ENCODE measurements at regions not wholly inside any gene's neighbourhood (a gene's known extent, or its start where the extent isn't known, plus 50 kb on each side); places are given as distances from the start of the nearest gene placed in this dataset.

GRCh38 chr7:95668504-95669018 is 72.2 kb upstream of the PDK4 start:
- H3K36me3 ChIP-seq: no peaks in the 10 kb centered on the region
- no peaks in the 10 kb centered on the region for H3K4me1 ChIP-seq
- H3K9me3 ChIP-seq: no peaks in the 10 kb centered on the region
- TF ChIP-seq CTCF (IDR thresholded peaks at IDR 0.05): no peak
- no peak overlapping the region for H3K27ac ChIP-seq
- DNase-seq (no peak), ATAC-seq (no peak)
- intact Hi-C loops (cut with DNase I): no loop called here
- no peak overlapping the region for H3K4me3 ChIP-seq
- H3K27me3 ChIP-seq (ENCODE audit: low read depth): no peaks in the 10 kb centered on the region

- intact Hi-C loops (cut with DNase I): no loop called here
- no peaks in the 10 kb centered on the region for H3K27me3 ChIP-seq (ENCODE audit: low read depth)
Measured at GRCh38 chr7:95662987-95663386, 66.7 kb upstream of the PDK4 start.

GRCh38 chr7:95660023-95660434 is 63.7 kb upstream of the PDK4 start:
- H3K4me3 ChIP-seq: no peak overlapping the region
- no peaks in the 10 kb centered on the region for H3K4me1 ChIP-seq
- H3K27ac ChIP-seq: no peak overlapping the region
- H3K36me3 ChIP-seq: no peaks in the 10 kb centered on the region
- no peak for ATAC-seq
- H3K9me3 ChIP-seq: peaks cover 6% of the 10 kb centered on the region
- intact Hi-C loops (cut with DNase I): no loop called here
- DNase-seq: no peak
- no peaks in the 10 kb centered on the region for H3K27me3 ChIP-seq (ENCODE audit: low read depth)
- no peak for TF ChIP-seq CTCF (IDR thresholded peaks at IDR 0.05)

More at GRCh38 chr7:95662987-95663386, 66.7 kb upstream of the PDK4 start:
- H3K36me3 ChIP-seq: no peaks in the 10 kb centered on the region
- peaks cover 6% of the 10 kb centered on the region for H3K9me3 ChIP-seq
- no peak for ATAC-seq
- no peak overlapping the region for H3K27ac ChIP-seq
- no peak for TF ChIP-seq CTCF (IDR thresholded peaks at IDR 0.05)
- no peak overlapping the region for H3K4me3 ChIP-seq
- no peaks in the 10 kb centered on the region for H3K4me1 ChIP-seq
- DNase-seq: no peak

GRCh38 chr7:95658676-95659075 is 62.4 kb upstream of the PDK4 start:
- H3K27me3 ChIP-seq (ENCODE audit: low read depth): no peaks in the 10 kb centered on the region
- no peaks in the 10 kb centered on the region for H3K4me1 ChIP-seq
- H3K36me3 ChIP-seq: no peaks in the 10 kb centered on the region
- DNase-seq (no peak), ATAC-seq (no peak)
- peaks cover 6% of the 10 kb centered on the region for H3K9me3 ChIP-seq
- no peak overlapping the region for H3K27ac ChIP-seq
- intact Hi-C loops (cut with DNase I): no loop called here
- H3K4me3 ChIP-seq: no peak overlapping the region
- no peak for TF ChIP-seq CTCF (IDR thresholded peaks at IDR 0.05)

GRCh38 chr7:95649546-95649945 is 53.2 kb upstream of the PDK4 start:
- no peak for TF ChIP-seq CTCF (IDR thresholded peaks at IDR 0.05)
- Histone ChIP-seq H3K27ac (no peak overlapping the region), H3K4me3 (no peak overlapping the region), H3K27me3 (ENCODE audit: low read depth) (no peaks in the 10 kb centered on the region), H3K4me1 (no peaks in the 10 kb centered on the region), H3K36me3 (no peaks in the 10 kb centered on the region), H3K9me3 (no peaks in the 10 kb centered on the region)
- ATAC-seq: no peak
- intact Hi-C loops (cut with DNase I): no loop called here
- DNase-seq: no peak

- ATAC-seq (no peak), DNase-seq (no peak)
- intact Hi-C loops (cut with DNase I): no loop called here
- Histone ChIP-seq H3K27me3 (ENCODE audit: low read depth) (no peaks in the 10 kb centered on the region), H3K36me3 (no peaks in the 10 kb centered on the region), H3K9me3 (no peaks in the 10 kb centered on the region), H3K27ac (no peak overlapping the region), H3K4me3 (no peak overlapping the region), H3K4me1 (no peaks in the 10 kb centered on the region)
- TF ChIP-seq CTCF (IDR thresholded peaks at IDR 0.05): no peak
Measured at GRCh38 chr7:95646350-95646749, 50.0 kb upstream of the PDK4 start.
